Retinal pigment epithelial cell (primary cell): ENCODE measurements at regions not wholly inside any gene's neighbourhood (a gene's known extent, or its start where the extent isn't known, plus 50 kb on each side); places are given as distances from the start of the nearest gene placed in this dataset.

Experiments used
- DNase-seq: peaks from one replicate; pipeline ENCODE4 v3.0.0-alpha.2; 2010; ENCODE audit warnings: low read depth
- H3K4me3 ChIP-seq: 2 replicates; pipeline ENCODE4 v1.5.1; 2011; ENCODE audit warnings: mild to moderate bottlenecking, low read length, control low read depth, moderate library complexity
- TF ChIP-seq, protein P1 (sequence below): conservative IDR thresholded peaks from 2 replicates; pipeline ENCODE4 v1.5.1; 2011; ENCODE audit warnings: low read depth, low read length, control low read depth, inconsistent platforms

DNA sequence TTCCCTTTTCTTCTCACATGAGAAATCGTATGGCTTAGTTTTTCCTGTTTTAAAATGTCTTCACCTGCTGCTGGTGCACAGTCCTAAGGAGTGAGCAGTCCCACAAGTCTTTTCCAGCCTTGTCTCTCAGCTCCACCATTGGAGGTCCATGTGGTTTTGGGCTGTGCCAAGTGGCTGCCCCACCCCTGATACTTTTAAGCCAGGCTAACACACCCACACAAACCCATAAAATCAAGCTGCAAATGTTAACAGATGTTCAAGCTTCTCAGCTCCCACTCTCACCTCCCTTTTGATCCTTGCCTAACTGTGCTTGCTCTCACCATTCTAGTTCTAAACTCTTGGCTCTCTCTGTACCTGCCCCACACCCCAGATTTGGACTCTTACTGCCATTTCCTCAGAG lies 74.5 kb upstream of the COL24A1 start:
- no peak overlapping the region for H3K4me3 ChIP-seq
- TF ChIP-seq, protein P1, sequence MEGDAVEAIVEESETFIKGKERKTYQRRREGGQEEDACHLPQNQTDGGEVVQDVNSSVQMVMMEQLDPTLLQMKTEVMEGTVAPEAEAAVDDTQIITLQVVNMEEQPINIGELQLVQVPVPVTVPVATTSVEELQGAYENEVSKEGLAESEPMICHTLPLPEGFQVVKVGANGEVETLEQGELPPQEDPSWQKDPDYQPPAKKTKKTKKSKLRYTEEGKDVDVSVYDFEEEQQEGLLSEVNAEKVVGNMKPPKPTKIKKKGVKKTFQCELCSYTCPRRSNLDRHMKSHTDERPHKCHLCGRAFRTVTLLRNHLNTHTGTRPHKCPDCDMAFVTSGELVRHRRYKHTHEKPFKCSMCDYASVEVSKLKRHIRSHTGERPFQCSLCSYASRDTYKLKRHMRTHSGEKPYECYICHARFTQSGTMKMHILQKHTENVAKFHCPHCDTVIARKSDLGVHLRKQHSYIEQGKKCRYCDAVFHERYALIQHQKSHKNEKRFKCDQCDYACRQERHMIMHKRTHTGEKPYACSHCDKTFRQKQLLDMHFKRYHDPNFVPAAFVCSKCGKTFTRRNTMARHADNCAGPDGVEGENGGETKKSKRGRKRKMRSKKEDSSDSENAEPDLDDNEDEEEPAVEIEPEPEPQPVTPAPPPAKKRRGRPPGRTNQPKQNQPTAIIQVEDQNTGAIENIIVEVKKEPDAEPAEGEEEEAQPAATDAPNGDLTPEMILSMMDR: no peak
- DNase-seq: no peak

- no peak overlapping the region for H3K4me3 ChIP-seq
- TF ChIP-seq, protein P1: no peak
- no peak for DNase-seq
These were observed 72.9 kb upstream of the COL24A1 start for GRCh38 chr1:86229405-86229975.

DNA sequence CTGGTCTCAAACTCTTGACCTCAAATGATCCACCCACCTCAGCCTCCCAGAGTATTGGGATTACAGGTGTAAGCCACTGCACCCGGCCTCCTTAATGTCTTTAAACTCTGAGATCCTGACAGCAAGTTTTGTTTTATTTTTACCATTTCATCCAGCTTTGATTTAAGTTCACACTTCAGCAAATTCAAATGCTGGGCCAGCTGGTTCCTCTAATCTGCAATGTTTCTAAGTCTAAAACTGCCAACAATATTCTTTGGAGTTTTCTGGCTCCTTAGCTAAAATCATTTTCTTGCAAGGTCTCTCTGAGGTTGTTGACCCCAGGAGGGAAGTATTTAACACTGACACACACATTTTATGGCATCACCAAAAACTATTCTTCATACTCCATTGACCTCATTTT lies 72.0 kb upstream of the COL24A1 start:
- H3K4me3 ChIP-seq: no peak overlapping the region
- TF ChIP-seq, protein P1: no peak
- no peak for DNase-seq

DNA sequence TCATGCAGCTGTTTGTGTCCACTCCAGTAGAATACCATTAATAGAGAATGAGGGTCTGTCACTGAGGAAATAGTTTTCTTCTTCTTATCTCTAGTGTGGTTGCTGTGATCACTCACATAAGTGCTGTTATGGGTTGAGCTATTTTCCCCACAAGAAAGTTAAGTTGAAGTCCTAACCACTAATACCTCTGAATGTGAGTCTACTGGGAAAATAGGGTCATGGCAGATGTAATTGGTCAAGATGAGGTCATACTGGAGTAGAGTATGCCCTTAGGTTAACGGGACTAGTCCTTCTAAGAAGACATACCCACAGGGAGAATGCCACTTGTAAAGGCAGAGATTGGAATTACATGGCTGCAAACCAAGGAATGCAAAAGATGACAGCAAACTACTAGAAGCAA lies 70.5 kb upstream of the COL24A1 start:
- TF ChIP-seq, protein P1: no peak
- DNase-seq: no peak
- no peak overlapping the region for H3K4me3 ChIP-seq

DNA sequence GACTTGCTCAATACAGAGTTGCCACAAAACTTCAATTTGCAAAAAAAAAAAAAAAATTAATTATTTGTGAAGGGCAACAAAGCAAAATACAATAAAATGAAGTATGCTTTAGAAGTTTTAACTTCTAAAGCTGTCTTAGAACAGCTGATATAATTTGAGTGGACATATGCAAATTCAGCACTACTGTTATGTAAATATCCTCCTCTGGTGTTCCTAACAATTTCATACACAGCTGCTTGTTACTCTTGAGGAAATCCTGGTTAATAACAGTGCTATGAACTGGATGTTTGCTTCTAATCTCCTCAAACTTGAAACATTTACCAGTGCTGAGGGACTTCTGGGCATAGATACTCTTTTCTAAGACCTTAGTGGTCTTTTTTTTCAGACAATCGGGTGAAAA lies 69.6 kb upstream of the COL24A1 start:
- no peak overlapping the region for H3K4me3 ChIP-seq
- TF ChIP-seq, protein P1: no peak
- no peak for DNase-seq

- TF ChIP-seq, protein P1: no peak
- H3K4me3 ChIP-seq: no peak overlapping the region
- DNase-seq: no peak
These were observed 68.2 kb upstream of the COL24A1 start for GRCh38 chr1:86224651-86225310.

GRCh38 chr1:86218859-86219258 lies 62.3 kb upstream of the COL24A1 start:
- TF ChIP-seq, protein P1: no peak
- no peak overlapping the region for H3K4me3 ChIP-seq
- DNase-seq: no peak
